GM06990 (cell line): ENCODE measurements at regions not wholly inside any gene's neighbourhood (a gene's known extent, or its start where the extent isn't known, plus 50 kb on each side); places are given as distances from the start of the nearest gene placed in this dataset.

ENCODE experiments used
- DNase-seq: peaks from one replicate; pipeline ENCODE4 v3.0.0-alpha.2; 2011; ENCODE audit not compliant: insufficient read length; ENCODE audit errors: extremely low read depth
- H3K27me3 ChIP-seq: replicated peaks from 2 replicates; pipeline ENCODE4 v1.6.0; 2011; ENCODE audit warnings: low read length; ENCODE audit not compliant: control insufficient read depth, insufficient read depth
- H3K36me3 ChIP-seq: 2 replicates; pipeline ENCODE4 v1.5.1; 2011; ENCODE audit warnings: low read length; ENCODE audit not compliant: control insufficient read depth, insufficient read depth
- H3K4me3 ChIP-seq: replicated peaks from 2 replicates; pipeline ENCODE4 v1.5.1; 2011; ENCODE audit warnings: low read depth, mild to moderate bottlenecking, control low read depth, low read length
- TF ChIP-seq, protein P1 (sequence below): IDR thresholded peaks from 2 replicates; pipeline ENCODE4 v1.5.1; 2011; ENCODE audit warnings: low read length, control low read depth, mild to moderate bottlenecking, inconsistent platforms; ENCODE audit not compliant: insufficient read depth, poor library complexity, severe bottlenecking

- no peaks in the 10 kb centered on the region; the same call in 1 of the 2 replicates for H3K27me3 ChIP-seq
- no peak for DNase-seq
- no peak overlapping the region for H3K4me3 ChIP-seq
- H3K36me3 ChIP-seq = no peaks in the 10 kb centered on the region
- TF ChIP-seq, protein P1, sequence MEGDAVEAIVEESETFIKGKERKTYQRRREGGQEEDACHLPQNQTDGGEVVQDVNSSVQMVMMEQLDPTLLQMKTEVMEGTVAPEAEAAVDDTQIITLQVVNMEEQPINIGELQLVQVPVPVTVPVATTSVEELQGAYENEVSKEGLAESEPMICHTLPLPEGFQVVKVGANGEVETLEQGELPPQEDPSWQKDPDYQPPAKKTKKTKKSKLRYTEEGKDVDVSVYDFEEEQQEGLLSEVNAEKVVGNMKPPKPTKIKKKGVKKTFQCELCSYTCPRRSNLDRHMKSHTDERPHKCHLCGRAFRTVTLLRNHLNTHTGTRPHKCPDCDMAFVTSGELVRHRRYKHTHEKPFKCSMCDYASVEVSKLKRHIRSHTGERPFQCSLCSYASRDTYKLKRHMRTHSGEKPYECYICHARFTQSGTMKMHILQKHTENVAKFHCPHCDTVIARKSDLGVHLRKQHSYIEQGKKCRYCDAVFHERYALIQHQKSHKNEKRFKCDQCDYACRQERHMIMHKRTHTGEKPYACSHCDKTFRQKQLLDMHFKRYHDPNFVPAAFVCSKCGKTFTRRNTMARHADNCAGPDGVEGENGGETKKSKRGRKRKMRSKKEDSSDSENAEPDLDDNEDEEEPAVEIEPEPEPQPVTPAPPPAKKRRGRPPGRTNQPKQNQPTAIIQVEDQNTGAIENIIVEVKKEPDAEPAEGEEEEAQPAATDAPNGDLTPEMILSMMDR = no peak
Measured at GRCh38 chr2:15041429-15041837, 408.9 kb downstream of the LRATD1 start.

GRCh38 chr2:15042801-15043217 lies 410.3 kb downstream of the LRATD1 start:
- no peak for DNase-seq
- TF ChIP-seq, protein P1 = no peak
- Histone ChIP-seq H3K4me3 (no peak overlapping the region), H3K36me3 (no peaks in the 10 kb centered on the region), H3K27me3 (no peaks in the 10 kb centered on the region; the same call in none of the 2 replicates)

DNA sequence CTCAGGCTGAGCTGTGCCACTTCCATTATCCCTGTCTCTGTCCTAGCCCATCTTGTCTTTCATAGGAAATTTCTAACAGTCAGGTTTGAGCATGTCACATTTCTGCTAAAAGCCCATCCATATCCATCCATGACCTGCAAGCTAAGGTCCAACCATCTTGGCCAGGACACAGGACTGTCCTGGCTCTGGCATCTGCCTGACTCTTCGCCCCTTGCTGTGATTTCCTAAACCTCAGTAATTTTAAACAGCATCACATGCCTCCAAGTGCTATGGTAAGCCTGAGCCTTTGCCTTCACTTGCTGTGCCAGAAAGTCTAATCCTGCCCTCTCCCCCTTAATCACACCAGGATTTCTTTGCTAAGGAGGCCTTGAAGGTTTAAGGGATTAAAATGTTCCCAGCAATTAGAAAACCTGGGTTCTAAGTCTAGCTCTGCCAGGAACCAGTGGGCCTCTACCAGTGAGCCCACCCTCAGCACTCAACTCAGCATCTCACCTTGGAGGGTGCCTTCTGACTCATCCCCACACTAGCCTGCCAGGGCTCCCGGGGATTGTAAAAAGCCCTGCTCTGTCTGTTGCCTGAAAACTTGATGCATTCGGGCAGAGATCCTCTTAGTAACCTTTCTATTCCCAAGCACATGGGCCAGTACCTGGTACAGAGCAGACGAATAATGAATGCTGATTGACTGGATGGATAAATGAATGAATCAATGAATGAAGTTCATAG lies 411.0 kb downstream of the LRATD1 start:
- Histone ChIP-seq H3K36me3 (no peaks in the 10 kb centered on the region), H3K4me3 (no peak overlapping the region), H3K27me3 (no peaks in the 10 kb centered on the region; the same call in none of the 2 replicates)
- DNase-seq = no peak
- TF ChIP-seq, protein P1 = no peak

DNA sequence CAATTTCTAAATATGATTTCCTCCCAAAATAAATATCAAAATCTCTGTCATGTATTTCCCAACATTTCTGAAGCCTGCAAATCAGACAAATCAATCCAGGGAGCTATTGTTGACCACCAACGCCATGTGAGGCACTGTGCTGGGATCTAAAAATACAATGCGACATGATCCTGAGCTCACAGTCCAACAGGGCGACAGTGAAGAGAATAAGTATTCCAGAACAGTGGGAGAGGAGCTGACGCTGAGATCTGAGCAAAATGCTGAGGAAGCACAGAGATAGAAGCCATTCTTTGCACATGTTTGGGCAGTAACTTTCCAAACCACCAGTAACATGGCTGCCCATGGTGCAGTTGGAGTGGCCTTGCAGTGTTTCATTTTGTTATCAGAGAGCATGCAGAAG lies 412.5 kb downstream of the LRATD1 start:
- H3K36me3 ChIP-seq = no peaks in the 10 kb centered on the region
- H3K4me3 ChIP-seq = no peak overlapping the region
- TF ChIP-seq, protein P1 = no peak
- no peak for DNase-seq
- no peaks in the 10 kb centered on the region; the same call in none of the 2 replicates for H3K27me3 ChIP-seq

- Histone ChIP-seq H3K4me3 (no peak overlapping the region), H3K36me3 (no peaks in the 10 kb centered on the region), H3K27me3 (no peaks in the 10 kb centered on the region; the same call in none of the 2 replicates)
- no peak for DNase-seq
- TF ChIP-seq, protein P1 = no peak
Measured at GRCh38 chr2:15047184-15047583, 414.7 kb downstream of the LRATD1 start.
